ENCODE measurements at regions not wholly inside any gene's neighbourhood (a gene's known extent, or its start where the extent isn't known, plus 50 kb on each side); places are given as distances from the start of the nearest gene placed in this dataset.

GRCh38 chr3:150286390-150287147 lies 121.5 kb upstream of the TSC22D2 start:
- TF ChIP-seq ZFX (IDR thresholded peaks at IDR 0.05), result no peak
- peak; percentile 90 for TF ChIP-seq CTCF (conservative IDR thresholded peaks at IDR 0.05)
- H3K27ac ChIP-seq, result no peak overlapping the region

GRCh38 chr3:150285601-150286000 lies 122.5 kb upstream of the TSC22D2 start:
- TF ChIP-seq ZFX (IDR thresholded peaks at IDR 0.05), result no peak
- TF ChIP-seq CTCF (conservative IDR thresholded peaks at IDR 0.05), result no peak

GRCh38 chr3:150278843-150279381 lies 129.2 kb upstream of the TSC22D2 start:
- TF ChIP-seq ZFX (IDR thresholded peaks at IDR 0.05), result no peak
- TF ChIP-seq CTCF (conservative IDR thresholded peaks at IDR 0.05), result no peak
- H3K27ac ChIP-seq, result no peak overlapping the region; the same call in 1 of the 2 replicates

More at GRCh38 chr3:150285601-150286000, 122.5 kb upstream of the TSC22D2 start:
- H3K27ac ChIP-seq, result no peak overlapping the region

GRCh38 chr3:150278195-150278594 lies 129.9 kb upstream of the TSC22D2 start:
- no peak for TF ChIP-seq ZFX (IDR thresholded peaks at IDR 0.05)
- no peak for TF ChIP-seq CTCF (conservative IDR thresholded peaks at IDR 0.05)
- H3K27ac ChIP-seq, result no peak overlapping the region

- no peak for TF ChIP-seq CTCF (conservative IDR thresholded peaks at IDR 0.05)
- H3K27ac ChIP-seq, result no peak overlapping the region
These were observed 130.7 kb upstream of the TSC22D2 start for GRCh38 chr3:150277444-150277843.

GRCh38 chr3:150275941-150276340 lies 132.2 kb upstream of the TSC22D2 start:
- no peak overlapping the region for H3K27ac ChIP-seq
- TF ChIP-seq ZFX (IDR thresholded peaks at IDR 0.05) (no peak), CTCF (conservative IDR thresholded peaks at IDR 0.05) (no peak)

GRCh38 chr3:150274372-150274771 lies 133.7 kb upstream of the TSC22D2 start:
- no peak for TF ChIP-seq ZFX (IDR thresholded peaks at IDR 0.05)
- H3K27ac ChIP-seq, result no peak overlapping the region

- TF ChIP-seq CTCF (conservative IDR thresholded peaks at IDR 0.05), result no peak
- TF ChIP-seq ZFX (IDR thresholded peaks at IDR 0.05), result no peak
- no peak overlapping the region for H3K27ac ChIP-seq
These were observed 134.7 kb upstream of the TSC22D2 start for GRCh38 chr3:150273396-150273795.

All from C4-2B (cell line).